RWPE2 (cell line): ENCODE measurements at regions not wholly inside any gene's neighbourhood (a gene's known extent, or its start where the extent isn't known, plus 50 kb on each side); places are given as distances from the start of the nearest gene placed in this dataset.

Source experiments
- ATAC-seq: fragments of 200-7000 bp; cut with Tn5 transposase; 3 replicates; pipeline ENCODE4 v1.9.1; 2021; ENCODE audit warnings: low read depth
- DNase-seq: peaks from one replicate; pipeline ENCODE4 v3.0.0-alpha.2; 2020; ENCODE audit warnings: low spot score
- H3K27ac ChIP-seq: fragments of 450-650 bp; 2 replicates; pipeline ENCODE4 v1.5.1; 2017; ENCODE audit warnings: mild to moderate bottlenecking; ENCODE audit not compliant: poor library complexity, severe bottlenecking
- H3K27me3 ChIP-seq: fragments of 250-450 bp; sonication (Bioruptor Pico); 2 replicates; pipeline ENCODE4 v1.5.1; 2021; ENCODE audit warnings: mild to moderate bottlenecking, moderate library complexity; ENCODE audit not compliant: insufficient read depth, poor library complexity, severe bottlenecking
- H3K36me3 ChIP-seq: fragments of 250-450 bp; sonication (Bioruptor Pico); 2 replicates; pipeline ENCODE4 v1.5.1; 2020; ENCODE audit warnings: low read depth, mild to moderate bottlenecking, moderate library complexity
- H3K4me1 ChIP-seq: fragments of 250-450 bp; sonication (Bioruptor Pico); 2 replicates; pipeline ENCODE4 v1.5.1; 2021; ENCODE audit warnings: mild to moderate bottlenecking, moderate library complexity; ENCODE audit not compliant: insufficient read depth, poor library complexity, severe bottlenecking
- H3K4me3 ChIP-seq: fragments of 250-450 bp; sonication (Bioruptor Pico); 2 replicates; pipeline ENCODE4 v1.5.1; 2021; ENCODE audit warnings: mild to moderate bottlenecking, moderate library complexity; ENCODE audit not compliant: severe bottlenecking
- H3K9me3 ChIP-seq: fragments of 250-450 bp; sonication (Bioruptor Pico); 2 replicates; pipeline ENCODE4 v1.5.1; 2021; ENCODE audit warnings: mild to moderate bottlenecking, moderate library complexity; ENCODE audit not compliant: severe bottlenecking
- TF ChIP-seq, protein P1 (sequence below): fragments of 450-650 bp; IDR thresholded peaks from one replicate; pipeline ENCODE4 v1.5.1; 2017; ENCODE audit warnings: mild to moderate bottlenecking, moderate library complexity; ENCODE audit not compliant: poor library complexity, severe bottlenecking

GRCh38 chr5:89262030-89262429 lies 379.0 kb upstream of the MEF2C start:
- H3K4me1 ChIP-seq = peaks cover 16% of the 10 kb centered on the region
- H3K4me3 ChIP-seq = no peak overlapping the region
- DNase-seq = no peak
- H3K36me3 ChIP-seq = no peaks in the 10 kb centered on the region
- H3K27ac ChIP-seq = no peak overlapping the region
- TF ChIP-seq, protein P1, sequence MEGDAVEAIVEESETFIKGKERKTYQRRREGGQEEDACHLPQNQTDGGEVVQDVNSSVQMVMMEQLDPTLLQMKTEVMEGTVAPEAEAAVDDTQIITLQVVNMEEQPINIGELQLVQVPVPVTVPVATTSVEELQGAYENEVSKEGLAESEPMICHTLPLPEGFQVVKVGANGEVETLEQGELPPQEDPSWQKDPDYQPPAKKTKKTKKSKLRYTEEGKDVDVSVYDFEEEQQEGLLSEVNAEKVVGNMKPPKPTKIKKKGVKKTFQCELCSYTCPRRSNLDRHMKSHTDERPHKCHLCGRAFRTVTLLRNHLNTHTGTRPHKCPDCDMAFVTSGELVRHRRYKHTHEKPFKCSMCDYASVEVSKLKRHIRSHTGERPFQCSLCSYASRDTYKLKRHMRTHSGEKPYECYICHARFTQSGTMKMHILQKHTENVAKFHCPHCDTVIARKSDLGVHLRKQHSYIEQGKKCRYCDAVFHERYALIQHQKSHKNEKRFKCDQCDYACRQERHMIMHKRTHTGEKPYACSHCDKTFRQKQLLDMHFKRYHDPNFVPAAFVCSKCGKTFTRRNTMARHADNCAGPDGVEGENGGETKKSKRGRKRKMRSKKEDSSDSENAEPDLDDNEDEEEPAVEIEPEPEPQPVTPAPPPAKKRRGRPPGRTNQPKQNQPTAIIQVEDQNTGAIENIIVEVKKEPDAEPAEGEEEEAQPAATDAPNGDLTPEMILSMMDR = no peak
- no peaks in the 10 kb centered on the region for H3K27me3 ChIP-seq
- H3K9me3 ChIP-seq = no peaks in the 10 kb centered on the region
- no peak for ATAC-seq

- ATAC-seq (peak; percentile 44; the same call in 1 of the 3 replicates), DNase-seq (no peak)
- H3K9me3 ChIP-seq = no peaks in the 10 kb centered on the region
- no peak overlapping the region for H3K4me3 ChIP-seq
- H3K4me1 ChIP-seq = peaks cover 7% of the 10 kb centered on the region
- no peaks in the 10 kb centered on the region for H3K27me3 ChIP-seq
- TF ChIP-seq, protein P1 = peak; percentile 51
- no peak overlapping the region for H3K27ac ChIP-seq
- no peaks in the 10 kb centered on the region for H3K36me3 ChIP-seq
These were observed 377.3 kb upstream of the MEF2C start for GRCh38 chr5:89260254-89260653.

- Histone ChIP-seq H3K9me3 (no peaks in the 10 kb centered on the region), H3K36me3 (no peaks in the 10 kb centered on the region), H3K27me3 (no peaks in the 10 kb centered on the region), H3K4me1 (no peaks in the 10 kb centered on the region), H3K4me3 (no peak overlapping the region), H3K27ac (no peak overlapping the region)
- DNase-seq = no peak
- TF ChIP-seq, protein P1 = no peak
- peak; percentile 50; the same call in 1 of the 3 replicates for ATAC-seq
These were observed 373.0 kb upstream of the MEF2C start for GRCh38 chr5:89255845-89256463.

DNA sequence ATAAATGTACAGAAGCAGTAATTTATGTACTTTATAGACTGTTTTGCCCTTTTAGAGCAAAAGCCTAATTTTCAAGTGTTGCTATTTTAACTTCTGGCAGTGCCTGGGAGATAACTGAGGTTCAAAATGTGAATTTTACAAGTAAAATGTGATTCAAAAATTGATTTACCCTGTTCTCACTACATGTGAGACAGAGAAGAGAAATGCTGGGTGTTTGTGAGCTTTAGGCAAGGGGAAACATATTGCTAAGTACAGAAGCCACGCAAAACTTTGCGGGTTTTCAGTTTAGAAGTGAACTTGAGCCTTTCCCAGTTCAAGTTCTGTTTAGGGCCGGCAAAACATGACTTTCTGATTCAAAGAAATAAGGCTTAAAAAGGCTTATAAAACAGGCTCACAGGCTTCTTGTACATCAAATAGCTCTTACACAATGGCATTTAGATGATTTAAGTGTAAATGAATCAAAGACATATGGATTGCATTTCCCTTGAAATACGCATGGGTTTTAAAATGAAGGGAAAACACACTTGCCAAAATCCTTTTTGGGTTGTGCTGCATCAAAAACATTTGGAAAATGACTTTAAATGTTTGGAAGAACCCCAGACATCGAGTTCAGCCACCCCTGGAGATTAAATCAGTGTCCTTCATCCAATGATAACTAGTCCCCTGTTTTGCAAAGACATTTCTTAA lies 370.8 kb upstream of the MEF2C start:
- no peak overlapping the region for H3K27ac ChIP-seq
- no peaks in the 10 kb centered on the region for H3K36me3 ChIP-seq
- no peaks in the 10 kb centered on the region for H3K27me3 ChIP-seq
- TF ChIP-seq, protein P1 = no peak
- H3K4me3 ChIP-seq = no peak overlapping the region
- no peaks in the 10 kb centered on the region for H3K4me1 ChIP-seq
- H3K9me3 ChIP-seq = no peaks in the 10 kb centered on the region
- ATAC-seq (no peak), DNase-seq (no peak)

GRCh38 chr5:89246864-89247263 lies 363.9 kb upstream of the MEF2C start:
- H3K27ac ChIP-seq = no peak overlapping the region
- H3K4me1 ChIP-seq = no peaks in the 10 kb centered on the region
- DNase-seq (no peak), ATAC-seq (no peak)
- H3K4me3 ChIP-seq = no peak overlapping the region
- TF ChIP-seq, protein P1 = no peak
- no peaks in the 10 kb centered on the region for H3K9me3 ChIP-seq
- H3K27me3 ChIP-seq = peaks cover 7% of the 10 kb centered on the region
- H3K36me3 ChIP-seq = no peaks in the 10 kb centered on the region
